ENCODE measurements at regions not wholly inside any gene's neighbourhood (a gene's known extent, or its start where the extent isn't known, plus 50 kb on each side); places are given as distances from the start of the nearest gene placed in this dataset.

- DNase-seq (ENCODE audit: low read depth), result no peak
- TF ChIP-seq CTCF (conservative IDR thresholded peaks at IDR 0.05; ENCODE audit: low read depth, low read length), result no peak
- no peak overlapping the region for H3K4me3 ChIP-seq (ENCODE audit: low read depth, low read length)
These were observed 315.0 kb downstream of the LPIN1 start for GRCh38 chr2:12061286-12062052.

GRCh38 chr2:12062053-12062395 is 315.6 kb downstream of the LPIN1 start:
- no peak overlapping the region for H3K4me3 ChIP-seq (ENCODE audit: low read depth, low read length)
- no peak for TF ChIP-seq CTCF (conservative IDR thresholded peaks at IDR 0.05; ENCODE audit: low read depth, low read length)

GRCh38 chr2:12063210-12063609 is 316.8 kb downstream of the LPIN1 start:
- no peak for DNase-seq (ENCODE audit: low read depth)
- no peak overlapping the region for H3K4me3 ChIP-seq (ENCODE audit: low read depth, low read length)
- no peak for TF ChIP-seq CTCF (conservative IDR thresholded peaks at IDR 0.05; ENCODE audit: low read depth, low read length)

More at GRCh38 chr2:12062053-12062395, 315.6 kb downstream of the LPIN1 start:
- no peak for DNase-seq (ENCODE audit: low read depth)

- DNase-seq (ENCODE audit: low read depth), result peak; percentile 23
- H3K4me3 ChIP-seq (ENCODE audit: low read depth, low read length), result no peak overlapping the region
- TF ChIP-seq CTCF (conservative IDR thresholded peaks at IDR 0.05; ENCODE audit: low read depth, low read length), result no peak
These were observed 317.7 kb downstream of the LPIN1 start for GRCh38 chr2:12064153-12064552.

- no peak for DNase-seq (ENCODE audit: low read depth)
- TF ChIP-seq CTCF (conservative IDR thresholded peaks at IDR 0.05; ENCODE audit: low read depth, low read length), result no peak
- H3K4me3 ChIP-seq (ENCODE audit: low read depth, low read length), result no peak overlapping the region
These were observed 319.7 kb downstream of the LPIN1 start for GRCh38 chr2:12066116-12066515.

- H3K4me3 ChIP-seq (ENCODE audit: low read depth, low read length), result no peak overlapping the region
- no peak for TF ChIP-seq CTCF (conservative IDR thresholded peaks at IDR 0.05; ENCODE audit: low read depth, low read length)
These were observed 320.6 kb downstream of the LPIN1 start for GRCh38 chr2:12066986-12067385.

More at GRCh38 chr2:12066986-12067385, 320.6 kb downstream of the LPIN1 start:
- no peak for DNase-seq (ENCODE audit: low read depth)

All from choroid plexus epithelial cell (primary cell).